HEK293T (cell line): ENCODE measurements at regions not wholly inside any gene's neighbourhood (a gene's known extent, or its start where the extent isn't known, plus 50 kb on each side); places are given as distances from the start of the nearest gene placed in this dataset.

Experiments
- ARNT ChIP-seq: fragments of 450-650 bp; IDR thresholded peaks from 2 replicates; pipeline ENCODE4 v1.6.1; 2017; ENCODE audit warnings: mild to moderate bottlenecking
- ELF4 ChIP-seq: fragments of 450-650 bp; IDR thresholded peaks from 2 replicates; pipeline ENCODE4 v1.6.1; 2017; ENCODE audit warnings: antibody characterized with exemption
- FOXA1 ChIP-seq: fragments of 450-650 bp; IDR thresholded peaks from 2 replicates; pipeline ENCODE4 v1.6.1; 2016; ENCODE audit warnings: mild to moderate bottlenecking
- FOXM1 ChIP-seq: fragments of 450-650 bp; IDR thresholded peaks from 2 replicates; pipeline ENCODE4 v1.6.1; 2017; ENCODE audit warnings: mild to moderate bottlenecking, borderline replicate concordance
- HDGF ChIP-seq: fragments of 450-650 bp; IDR thresholded peaks from 2 replicates; pipeline ENCODE4 v1.6.1; 2017; ENCODE audit warnings: antibody characterized with exemption, borderline replicate concordance
- SP1 ChIP-seq: fragments of 450-650 bp; IDR thresholded peaks from 2 replicates; pipeline ENCODE4 v1.6.1; 2017
- TARDBP ChIP-seq: fragments of 450-650 bp; IDR thresholded peaks from 2 replicates; pipeline ENCODE4 v1.6.1; 2016

DNA sequence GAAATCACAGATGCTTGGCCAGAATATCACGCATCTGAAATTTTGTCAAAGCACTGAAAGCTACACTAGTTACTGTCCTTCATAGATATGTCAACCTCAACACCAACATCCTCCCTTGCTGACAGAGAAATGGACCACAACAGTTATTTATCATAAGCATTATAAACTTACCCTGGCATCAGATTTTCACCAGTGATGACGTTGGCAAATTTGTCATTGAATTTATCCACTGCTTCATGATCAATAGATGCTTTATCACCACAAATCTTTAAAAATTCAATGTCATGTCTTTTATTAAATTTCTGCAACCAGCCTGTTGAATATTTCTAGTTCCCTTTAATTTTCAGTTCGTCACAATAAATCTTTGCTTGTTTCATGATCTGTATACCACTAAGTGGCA lies 205.7 kb downstream of the GJA1 start:
- TF ChIP-seq FOXM1 (no peak), SP1 (no peak), TARDBP (no peak), FOXA1 (no peak), ARNT (no peak), HDGF (no peak), ELF4 (no peak)
